Ishikawa (cell line): ENCODE measurements at regions not wholly inside any gene's neighbourhood (a gene's known extent, or its start where the extent isn't known, plus 50 kb on each side); places are given as distances from the start of the nearest gene placed in this dataset.

Experiments used
- CEBPB ChIP-seq: IDR thresholded peaks from 2 replicates; pipeline ENCODE4 v1.6.1; 2012
- CREB1 ChIP-seq: IDR thresholded peaks from 2 replicates; pipeline ENCODE4 v1.6.1; 2012; ENCODE audit warnings: low read depth
- EP300 ChIP-seq: IDR thresholded peaks from 2 replicates; pipeline ENCODE4 v1.6.1; 2012; ENCODE audit warnings: borderline replicate concordance
- TAF1 ChIP-seq: IDR thresholded peaks from 2 replicates; pipeline ENCODE4 v1.6.1; 2012; ENCODE audit warnings: low read depth, mild to moderate bottlenecking
- TCF12 ChIP-seq: IDR thresholded peaks from 2 replicates; pipeline ENCODE4 v1.6.1; 2012; ENCODE audit warnings: low read depth
- USF1 ChIP-seq: IDR thresholded peaks from 2 replicates; pipeline ENCODE4 v1.6.1; 2012
- ZBTB7A ChIP-seq: IDR thresholded peaks from 2 replicates; pipeline ENCODE4 v1.6.1; 2012; ENCODE audit warnings: low read depth
- TF ChIP-seq, protein P1 (sequence below): IDR thresholded peaks from 2 replicates; pipeline ENCODE4 v1.6.1; 2012

GRCh38 chr9:118263949-118264348 lies 559.7 kb downstream of the TLR4 start:
- TF ChIP-seq, protein P1, sequence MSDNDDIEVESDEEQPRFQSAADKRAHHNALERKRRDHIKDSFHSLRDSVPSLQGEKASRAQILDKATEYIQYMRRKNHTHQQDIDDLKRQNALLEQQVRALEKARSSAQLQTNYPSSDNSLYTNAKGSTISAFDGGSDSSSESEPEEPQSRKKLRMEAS: no peak
- TF ChIP-seq CREB1 (no peak), USF1 (no peak), CEBPB (no peak), ZBTB7A (no peak), EP300 (no peak), TAF1 (no peak), TCF12 (no peak)
